IPS-20b (cell line): ENCODE measurements at regions not wholly inside any gene's neighbourhood (a gene's known extent, or its start where the extent isn't known, plus 50 kb on each side); places are given as distances from the start of the nearest gene placed in this dataset.

Source experiments
- H3K27ac ChIP-seq: one replicate; pipeline ENCODE4 v1.5.1; 2013; ENCODE audit warnings: low read length
- H3K27me3 ChIP-seq: 2 replicates; pipeline ENCODE4 v1.6.1; 2013; ENCODE audit warnings: mild to moderate bottlenecking, low read length, inconsistent platforms; ENCODE audit not compliant: insufficient read depth
- H3K36me3 ChIP-seq: 2 replicates; pipeline ENCODE4 v1.6.1; 2013; ENCODE audit warnings: low read depth, mild to moderate bottlenecking, inconsistent platforms, low read length, moderate library complexity; ENCODE audit not compliant: insufficient read depth
- H3K4me1 ChIP-seq: 2 replicates; pipeline ENCODE4 v1.6.1; 2013; ENCODE audit warnings: mild to moderate bottlenecking, control low read depth, inconsistent platforms, low read length, moderate library complexity; ENCODE audit not compliant: insufficient read depth
- H3K4me3 ChIP-seq: 2 replicates; pipeline ENCODE4 v1.5.1; 2013; ENCODE audit warnings: mild to moderate bottlenecking, low read length, inconsistent platforms
- H3K9ac ChIP-seq: 2 replicates; pipeline ENCODE4 v1.6.1; 2013; ENCODE audit warnings: low read depth, mild to moderate bottlenecking, inconsistent platforms, low read length, moderate library complexity
- H3K9me3 ChIP-seq: 2 replicates; pipeline ENCODE4 v1.6.1; 2013; ENCODE audit warnings: mild to moderate bottlenecking, low read depth, low read length, inconsistent platforms; ENCODE audit not compliant: insufficient read depth

- no peak overlapping the region for H3K9ac ChIP-seq
- peaks cover 15% of the 10 kb centered on the region; the same call in 1 of the 2 replicates for H3K4me1 ChIP-seq
- H3K4me3 ChIP-seq: no peak overlapping the region
- no peaks in the 10 kb centered on the region for H3K27me3 ChIP-seq
- no peaks in the 10 kb centered on the region for H3K36me3 ChIP-seq
- peaks cover 4% of the 10 kb centered on the region for H3K9me3 ChIP-seq
- H3K27ac ChIP-seq: no peak overlapping the region
Measured at GRCh38 chr7:53641091-53641490, 605.7 kb downstream of the POM121L12 start.

GRCh38 chr7:53642361-53642760 lies 606.9 kb downstream of the POM121L12 start:
- Histone ChIP-seq H3K4me3 (no peak overlapping the region), H3K27me3 (no peaks in the 10 kb centered on the region), H3K9me3 (peaks cover 4% of the 10 kb centered on the region), H3K36me3 (no peaks in the 10 kb centered on the region), H3K9ac (no peak overlapping the region), H3K27ac (no peak overlapping the region), H3K4me1 (peaks cover 15% of the 10 kb centered on the region; the same call in 1 of the 2 replicates)

GRCh38 chr7:53642866-53643265 lies 607.4 kb downstream of the POM121L12 start:
- Histone ChIP-seq H3K9ac (no peak overlapping the region), H3K27me3 (no peaks in the 10 kb centered on the region), H3K36me3 (no peaks in the 10 kb centered on the region), H3K27ac (no peak overlapping the region), H3K4me1 (peaks cover 15% of the 10 kb centered on the region; the same call in 1 of the 2 replicates), H3K4me3 (no peak overlapping the region), H3K9me3 (peaks cover 4% of the 10 kb centered on the region)

GRCh38 chr7:53656881-53657280 lies 621.4 kb downstream of the POM121L12 start:
- H3K36me3 ChIP-seq: no peaks in the 10 kb centered on the region
- H3K4me1 ChIP-seq: no peaks in the 10 kb centered on the region
- no peaks in the 10 kb centered on the region for H3K9me3 ChIP-seq
- no peaks in the 10 kb centered on the region for H3K27me3 ChIP-seq
- no peak overlapping the region for H3K27ac ChIP-seq
- no peak overlapping the region for H3K4me3 ChIP-seq
- no peak overlapping the region for H3K9ac ChIP-seq

- no peaks in the 10 kb centered on the region for H3K36me3 ChIP-seq
- H3K4me3 ChIP-seq: no peak overlapping the region
- no peaks in the 10 kb centered on the region for H3K9me3 ChIP-seq
- no peaks in the 10 kb centered on the region for H3K4me1 ChIP-seq
- no peaks in the 10 kb centered on the region for H3K27me3 ChIP-seq
- no peak overlapping the region for H3K9ac ChIP-seq
- H3K27ac ChIP-seq: no peak overlapping the region
Measured at GRCh38 chr7:53657586-53657985, 622.2 kb downstream of the POM121L12 start.

- Histone ChIP-seq H3K4me1 (no peaks in the 10 kb centered on the region), H3K9me3 (no peaks in the 10 kb centered on the region), H3K4me3 (no peak overlapping the region), H3K9ac (no peak overlapping the region), H3K27me3 (no peaks in the 10 kb centered on the region), H3K27ac (no peak overlapping the region), H3K36me3 (no peaks in the 10 kb centered on the region)
Measured at GRCh38 chr7:53658951-53659350, 623.5 kb downstream of the POM121L12 start.

GRCh38 chr7:53661645-53662217 lies 626.3 kb downstream of the POM121L12 start:
- Histone ChIP-seq H3K4me3 (no peak overlapping the region), H3K36me3 (no peaks in the 10 kb centered on the region), H3K4me1 (no peaks in the 10 kb centered on the region), H3K9ac (no peak overlapping the region), H3K27me3 (no peaks in the 10 kb centered on the region), H3K9me3 (no peaks in the 10 kb centered on the region), H3K27ac (no peak overlapping the region)

- Histone ChIP-seq H3K4me1 (no peaks in the 10 kb centered on the region), H3K9me3 (no peaks in the 10 kb centered on the region), H3K9ac (no peak overlapping the region), H3K36me3 (no peaks in the 10 kb centered on the region), H3K4me3 (no peak overlapping the region), H3K27ac (no peak overlapping the region), H3K27me3 (no peaks in the 10 kb centered on the region)
Measured at GRCh38 chr7:53672681-53673080, 637.2 kb downstream of the POM121L12 start.

GRCh38 chr7:53675835-53676234 lies 640.4 kb downstream of the POM121L12 start:
- no peak overlapping the region for H3K27ac ChIP-seq
- H3K36me3 ChIP-seq: no peaks in the 10 kb centered on the region
- no peaks in the 10 kb centered on the region for H3K4me1 ChIP-seq
- H3K9ac ChIP-seq: no peak overlapping the region
- H3K4me3 ChIP-seq: no peak overlapping the region
- no peaks in the 10 kb centered on the region for H3K27me3 ChIP-seq
- H3K9me3 ChIP-seq: no peaks in the 10 kb centered on the region

GRCh38 chr7:53684693-53685092 lies 649.3 kb downstream of the POM121L12 start:
- Histone ChIP-seq H3K4me3 (no peak overlapping the region), H3K36me3 (no peaks in the 10 kb centered on the region), H3K27ac (no peak overlapping the region), H3K4me1 (no peaks in the 10 kb centered on the region), H3K9ac (no peak overlapping the region), H3K27me3 (no peaks in the 10 kb centered on the region), H3K9me3 (no peaks in the 10 kb centered on the region)

- no peaks in the 10 kb centered on the region for H3K27me3 ChIP-seq
- H3K4me1 ChIP-seq: no peaks in the 10 kb centered on the region
- no peaks in the 10 kb centered on the region for H3K9me3 ChIP-seq
- H3K4me3 ChIP-seq: no peak overlapping the region
- no peaks in the 10 kb centered on the region for H3K36me3 ChIP-seq
- no peak overlapping the region for H3K27ac ChIP-seq
- H3K9ac ChIP-seq: no peak overlapping the region
Measured at GRCh38 chr7:53690411-53690810, 655.0 kb downstream of the POM121L12 start.

GRCh38 chr7:53697913-53698312 lies 662.5 kb downstream of the POM121L12 start:
- H3K4me1 ChIP-seq: no peaks in the 10 kb centered on the region
- H3K36me3 ChIP-seq: no peaks in the 10 kb centered on the region
- H3K27me3 ChIP-seq: no peaks in the 10 kb centered on the region
- no peak overlapping the region for H3K9ac ChIP-seq
- H3K9me3 ChIP-seq: no peaks in the 10 kb centered on the region
- no peak overlapping the region for H3K4me3 ChIP-seq
- no peak overlapping the region for H3K27ac ChIP-seq
